Stimulated activated CD4-positive, alpha-beta T cell treated with anti-CD3 and anti-CD28 coated beads, Interleukin-4, amount 100 ng/mL, for 24 hours (primary cell): ENCODE measurements at regions not wholly inside any gene's neighbourhood (a gene's known extent, or its start where the extent isn't known, plus 50 kb on each side); places are given as distances from the start of the nearest gene placed in this dataset.

Experiments used
- DNase-seq: peaks from one replicate; pipeline ENCODE4 v3.0.0-alpha.2; 2020

DNA sequence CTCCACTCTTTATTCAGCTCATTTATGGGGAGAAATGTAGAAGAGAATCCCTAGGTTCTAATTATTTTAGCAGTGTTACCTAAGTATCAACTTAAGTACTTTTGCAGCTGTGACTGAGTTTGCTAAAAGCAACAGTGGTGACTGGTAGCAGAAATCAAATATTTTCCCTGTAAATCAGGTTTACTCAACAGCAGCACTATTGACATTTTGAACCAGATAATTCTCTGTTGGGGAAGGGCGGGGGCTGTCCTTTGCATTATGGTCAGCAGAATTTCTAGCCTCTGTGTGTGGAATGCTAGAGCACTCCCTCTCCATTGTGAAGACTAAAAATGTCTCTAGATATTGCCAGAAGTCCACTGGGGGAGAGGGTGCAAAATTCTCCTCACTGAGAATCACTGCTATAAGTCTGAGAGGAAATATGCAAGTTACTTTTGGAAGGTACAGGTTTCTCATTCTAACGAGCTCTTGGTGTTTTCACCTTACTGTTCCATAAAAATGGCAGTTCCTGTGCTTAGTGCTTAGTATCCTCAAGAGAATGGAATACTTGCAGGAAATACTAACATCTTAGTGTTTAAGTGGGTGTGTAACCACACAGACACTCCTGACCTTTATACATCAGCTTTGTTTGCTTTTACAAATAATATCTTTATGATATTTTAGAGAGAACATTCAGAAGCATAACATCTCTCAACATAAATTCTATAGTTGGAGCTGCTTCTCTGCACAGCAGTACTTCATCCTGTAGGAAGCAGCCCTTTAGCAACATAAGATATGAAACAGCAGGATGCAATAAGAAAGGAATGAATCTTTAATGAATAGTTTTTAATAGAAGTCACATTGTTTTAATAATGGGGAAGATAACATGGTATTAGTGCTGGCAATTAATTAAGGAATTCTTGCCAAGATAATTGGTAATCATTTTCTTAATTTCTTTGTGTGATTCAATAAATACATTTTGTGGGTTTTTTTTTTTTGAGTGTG is 246.5 kb upstream of the GOLIM4 start:
- no peak for DNase-seq

DNA sequence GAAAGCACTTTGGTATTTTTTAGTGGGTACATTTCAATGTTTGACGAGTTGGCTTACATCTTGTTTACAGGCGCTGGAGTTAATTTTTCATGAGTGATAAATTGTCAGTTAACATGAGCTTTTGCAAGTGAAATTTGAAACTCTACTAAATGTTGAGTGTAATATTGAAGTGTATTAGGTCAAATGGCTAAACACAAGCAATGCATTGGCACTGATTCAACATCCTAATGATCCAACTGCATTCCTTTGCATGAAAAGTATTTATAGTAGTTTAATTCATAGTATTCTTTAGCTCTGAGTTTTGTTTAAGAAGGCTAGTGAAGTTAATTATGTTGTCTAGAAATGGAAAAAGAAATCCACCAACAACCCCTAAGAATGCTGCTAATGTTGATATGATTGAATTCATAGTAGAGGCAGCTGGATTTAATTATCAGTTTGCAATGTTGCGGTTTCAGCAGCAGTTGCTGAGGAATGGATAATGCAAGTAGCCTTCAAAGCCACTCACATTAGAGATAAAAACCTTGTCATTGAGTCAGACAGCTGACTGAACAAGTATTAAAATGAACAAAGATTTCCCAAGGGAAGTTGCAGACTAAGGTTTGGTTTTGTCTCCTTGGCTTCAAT is 245.6 kb upstream of the GOLIM4 start:
- DNase-seq, result no peak

DNA sequence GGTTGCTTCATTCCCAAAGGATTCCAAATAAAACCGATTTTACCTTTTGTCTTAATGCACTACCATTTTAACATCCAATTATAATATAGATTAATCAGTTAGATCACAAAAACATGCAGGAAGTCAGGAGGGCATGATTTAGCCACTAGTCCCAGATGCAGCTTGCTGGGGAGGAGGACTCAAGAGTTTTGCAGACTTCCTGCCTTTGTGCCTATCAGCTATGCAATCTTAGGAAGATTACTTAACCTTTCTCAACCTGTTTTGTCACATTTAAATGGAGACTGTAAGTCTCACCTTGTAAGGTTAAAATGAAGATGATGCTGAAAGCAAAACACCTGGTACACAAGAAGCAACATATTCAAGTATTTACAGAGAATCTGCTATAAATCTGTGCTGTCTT is 242.4 kb upstream of the GOLIM4 start:
- no peak for DNase-seq

DNA sequence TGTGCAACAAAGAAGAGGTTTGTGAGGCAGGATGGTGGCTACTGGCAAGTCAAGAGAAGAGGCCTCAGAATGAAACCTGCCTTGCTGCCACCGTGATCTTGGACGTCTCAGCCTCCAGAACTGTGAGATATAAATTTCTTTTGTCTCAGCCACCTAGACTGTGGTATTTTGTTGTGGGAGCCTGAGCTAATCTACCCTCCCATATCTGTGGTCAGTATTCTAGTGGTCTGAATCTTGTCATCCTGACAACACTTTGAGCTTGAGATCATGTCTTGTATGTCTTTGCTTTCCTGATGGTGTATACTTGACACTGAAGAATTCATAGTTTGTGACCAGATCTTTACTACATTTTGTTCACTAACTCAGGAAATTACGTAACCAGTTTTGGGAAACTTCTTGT is 240.6 kb upstream of the GOLIM4 start:
- DNase-seq, result no peak

DNA sequence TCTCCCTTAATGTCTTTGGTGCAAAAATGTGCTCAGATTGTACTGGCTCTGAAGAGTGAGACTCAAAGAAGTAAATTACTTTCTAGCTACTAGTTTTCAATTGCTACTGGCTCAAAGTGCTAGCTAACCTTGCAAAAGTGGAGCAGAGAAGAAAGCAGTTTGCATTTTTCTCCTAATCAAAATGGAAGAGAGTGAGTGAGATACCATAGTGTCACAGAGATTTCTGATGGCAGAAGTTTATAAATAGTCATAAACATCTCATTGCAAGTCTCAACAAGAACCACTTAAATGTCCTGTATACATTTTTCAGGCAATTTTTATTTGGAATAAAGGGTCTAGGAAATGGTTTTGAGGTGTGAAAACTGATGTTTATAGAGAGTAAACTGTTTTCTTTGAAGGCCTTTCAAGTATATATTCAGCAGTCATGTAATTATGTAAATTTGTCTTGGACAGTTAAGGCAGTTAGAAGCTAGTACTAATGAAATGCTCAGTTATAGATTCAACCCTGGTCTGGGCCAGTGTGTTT is 237.7 kb upstream of the GOLIM4 start:
- DNase-seq, result no peak

DNA sequence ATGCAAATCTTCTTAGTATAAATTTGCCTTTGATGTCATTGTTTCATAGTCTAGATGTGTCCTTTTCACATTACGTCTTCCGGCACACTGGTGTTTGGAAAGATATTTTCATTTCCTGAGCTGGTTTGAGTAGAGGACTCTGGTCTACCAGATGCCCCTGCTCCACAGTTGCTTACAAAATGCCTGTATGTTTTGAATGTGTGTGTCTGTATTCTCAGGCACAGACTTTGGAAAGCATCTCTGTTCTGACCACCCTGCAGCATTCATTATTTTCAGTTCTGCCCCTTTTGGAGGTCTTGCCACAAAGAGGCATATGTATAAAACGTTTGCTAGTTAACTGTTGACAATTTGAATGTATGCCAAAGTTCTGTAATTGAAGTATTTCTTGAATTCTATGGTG is 236.0 kb upstream of the GOLIM4 start:
- DNase-seq, result no peak

DNA sequence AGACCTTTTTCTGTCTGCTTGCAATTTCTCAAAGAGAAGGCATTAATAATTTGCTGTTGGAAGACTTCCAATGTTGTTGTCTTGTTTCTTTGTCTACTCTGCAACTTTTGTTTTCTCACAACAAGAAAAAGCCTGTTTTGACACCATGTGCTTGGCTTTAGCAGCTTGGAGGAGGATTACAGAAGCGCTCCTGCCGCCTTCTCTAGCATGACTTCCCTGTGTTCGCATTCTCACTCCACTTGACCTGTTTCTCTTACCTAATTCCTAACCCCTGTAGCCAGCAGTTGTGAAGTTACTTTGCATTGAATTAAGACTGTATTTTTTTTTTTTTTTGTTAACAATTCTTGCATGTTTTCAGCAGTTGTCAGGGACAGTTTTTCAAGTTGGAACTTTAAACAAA is 235.3 kb upstream of the GOLIM4 start:
- DNase-seq, result no peak

DNA sequence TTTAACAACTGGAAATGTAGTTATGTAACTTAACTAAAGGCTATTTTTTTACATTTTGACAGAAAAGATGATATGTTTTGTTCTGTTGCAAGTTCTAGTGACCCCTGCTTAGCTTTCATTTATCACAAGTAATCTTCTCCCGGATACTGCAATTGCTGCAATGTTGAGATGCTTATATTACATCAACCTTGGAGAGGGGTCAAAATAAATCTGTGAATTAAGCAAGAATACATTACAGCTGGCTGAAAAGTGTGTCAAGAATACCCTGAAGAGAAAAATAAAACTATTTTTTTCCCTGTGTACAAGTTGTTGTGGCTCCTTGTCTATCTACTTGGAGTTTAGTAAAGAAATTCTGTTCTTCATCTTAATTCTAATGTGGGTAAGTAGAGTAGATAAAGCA is 232.1 kb upstream of the GOLIM4 start:
- DNase-seq, result no peak

DNA sequence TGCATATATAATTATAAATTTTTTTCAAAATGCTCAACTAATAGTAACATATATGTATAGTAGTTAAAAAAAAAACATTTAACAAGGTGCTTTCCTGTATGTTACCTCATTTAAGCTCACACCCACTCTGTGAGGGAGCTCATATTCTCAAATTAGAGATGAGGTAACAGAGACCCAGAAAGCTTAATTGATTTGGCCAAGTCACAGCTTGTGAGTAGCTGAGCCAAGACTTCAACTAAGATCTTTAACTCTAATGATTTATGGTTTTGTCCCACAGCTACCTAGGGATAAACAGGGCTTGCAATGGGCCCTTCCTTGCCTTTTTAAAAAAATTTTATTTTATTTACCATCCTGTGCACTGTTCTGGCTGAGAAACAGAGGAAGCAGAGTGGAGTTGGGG is 230.0 kb upstream of the GOLIM4 start:
- no peak for DNase-seq

DNA sequence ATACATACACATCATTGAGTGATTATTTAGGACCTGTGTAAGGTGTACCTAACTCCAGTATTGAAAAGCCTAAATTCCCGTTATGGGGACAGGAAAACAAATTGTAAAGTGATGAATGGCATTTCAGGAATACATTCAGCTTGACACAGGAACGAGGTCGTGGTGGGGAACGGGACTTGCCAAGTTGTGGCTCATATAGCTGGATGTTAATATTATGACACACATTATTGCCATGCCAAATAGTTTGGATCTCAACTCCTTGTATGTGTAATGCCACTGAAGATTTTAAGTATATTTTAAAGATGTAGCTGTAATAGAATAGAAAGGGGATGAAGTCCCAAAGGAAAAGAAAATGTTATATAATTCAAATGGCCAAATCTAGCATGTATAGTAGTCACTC is 227.2 kb upstream of the GOLIM4 start:
- DNase-seq, result no peak

DNA sequence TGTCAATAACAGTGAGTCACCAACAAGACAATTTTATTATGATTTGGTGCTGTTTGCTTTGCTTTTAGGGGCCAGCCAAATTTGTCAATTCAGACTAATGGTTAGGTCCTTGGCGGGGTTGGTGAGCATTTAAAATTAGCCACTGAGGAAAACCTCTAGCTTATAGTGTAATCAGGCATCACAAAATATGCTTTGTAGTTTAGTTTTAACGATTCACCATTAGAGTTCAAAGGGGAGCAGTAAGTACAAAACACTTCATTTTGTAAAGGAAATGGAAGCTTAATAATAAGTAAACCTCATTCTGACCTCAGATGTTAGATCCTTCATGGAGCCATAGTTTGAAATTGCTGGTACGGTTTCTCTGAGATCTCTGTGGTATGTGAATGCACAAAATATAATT is 218.4 kb upstream of the GOLIM4 start:
- no peak for DNase-seq

DNA sequence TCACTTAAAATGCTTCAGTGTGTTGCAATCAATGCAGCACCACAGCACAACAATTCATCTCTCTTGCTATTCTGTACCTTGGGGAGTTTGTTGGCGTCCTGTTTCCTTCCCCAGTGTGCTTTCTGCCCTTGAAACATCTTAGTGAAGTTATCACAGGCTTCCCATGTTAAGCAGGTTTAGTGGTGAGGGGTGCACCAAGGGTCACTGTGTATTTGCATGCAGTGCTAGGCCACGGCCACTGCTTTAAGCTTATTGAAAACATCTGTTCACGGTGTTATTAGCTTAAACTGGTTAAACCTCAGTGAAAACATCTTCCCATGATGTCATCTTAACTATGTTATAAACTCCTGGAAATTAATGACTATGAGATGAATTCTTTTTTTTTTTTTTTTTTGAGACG is 217.3 kb upstream of the GOLIM4 start:
- DNase-seq, result no peak

DNA sequence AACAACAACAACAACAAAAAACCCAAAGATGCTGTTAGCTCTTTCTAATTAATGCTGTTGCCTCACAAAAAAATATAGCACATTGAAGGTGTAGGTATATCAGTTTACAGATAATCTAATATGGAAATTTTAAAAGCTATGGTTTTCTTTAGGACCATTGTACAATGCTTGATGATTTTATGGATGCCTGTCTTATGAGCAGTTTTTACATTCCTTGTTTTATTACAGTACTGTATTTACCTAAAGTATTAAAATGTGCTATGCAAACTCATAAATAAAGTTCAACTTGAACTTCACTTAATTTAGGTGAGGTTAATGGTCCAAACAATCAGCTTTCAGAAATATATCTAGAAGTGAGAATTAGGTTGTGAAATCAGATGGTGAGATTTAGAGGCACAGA is 212.2 kb upstream of the GOLIM4 start:
- DNase-seq, result no peak

DNA sequence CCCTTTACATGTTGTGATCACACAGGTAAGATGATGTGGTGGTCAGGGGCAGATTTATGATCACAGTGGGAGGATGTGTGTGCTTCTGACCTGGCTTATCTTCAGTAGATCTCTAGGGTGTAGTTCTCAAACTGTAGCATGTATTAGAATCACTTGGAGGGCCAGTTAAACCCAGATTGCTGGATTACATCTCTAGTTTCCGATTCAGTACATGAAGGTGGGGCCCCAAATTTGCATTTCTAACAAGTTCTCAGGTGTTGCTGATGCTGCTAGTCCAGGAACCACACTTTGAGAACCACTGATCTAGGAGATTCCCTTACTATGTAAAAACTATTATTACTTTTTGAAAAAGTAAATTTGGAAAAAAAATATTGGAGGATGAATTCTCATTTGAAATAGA is 199.3 kb upstream of the GOLIM4 start:
- no peak for DNase-seq

DNA sequence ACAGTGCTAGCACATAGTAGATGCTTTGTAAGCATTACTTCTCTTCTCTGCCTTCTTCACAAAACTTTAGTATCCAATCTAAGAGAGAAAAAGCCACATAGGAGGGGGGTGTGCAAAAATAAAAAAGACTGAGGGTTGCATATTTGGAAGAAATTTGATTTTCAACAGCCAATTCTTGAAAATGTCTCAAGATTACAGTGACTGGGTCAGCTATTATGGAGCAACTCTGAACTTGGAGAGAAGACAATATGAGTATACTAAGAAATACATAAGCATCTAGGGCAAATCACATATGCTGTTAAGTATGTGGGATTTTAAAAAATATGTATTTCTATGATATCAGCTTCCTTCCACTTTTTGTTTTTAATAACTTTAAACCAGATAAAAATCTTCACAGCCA is 196.6 kb upstream of the GOLIM4 start:
- no peak for DNase-seq

DNA sequence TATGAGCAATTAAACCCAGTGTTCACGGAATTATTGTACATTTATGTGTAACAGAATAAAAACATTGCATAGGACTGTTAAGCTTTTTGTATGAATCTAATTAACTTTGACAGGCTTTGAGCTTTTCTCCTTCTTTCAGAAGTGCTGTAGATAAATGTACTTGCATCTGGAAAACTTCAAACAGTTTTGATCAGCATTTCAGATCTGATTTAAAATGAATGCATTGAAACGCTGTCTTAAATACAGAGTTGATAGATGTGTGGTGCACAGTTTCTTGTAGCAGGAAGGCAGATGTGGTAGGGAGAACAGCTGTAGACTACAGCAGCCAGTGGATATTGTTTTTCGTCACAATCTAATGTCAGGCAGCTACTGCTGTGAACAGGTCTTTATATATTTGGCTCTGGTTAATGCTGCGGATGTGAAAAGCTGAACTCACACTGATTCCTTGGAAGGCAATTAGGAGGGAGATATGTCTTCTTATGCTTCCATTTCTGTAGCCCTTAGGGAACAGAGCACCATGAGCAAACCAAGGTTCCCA is 193.8 kb upstream of the GOLIM4 start:
- no peak for DNase-seq

DNA sequence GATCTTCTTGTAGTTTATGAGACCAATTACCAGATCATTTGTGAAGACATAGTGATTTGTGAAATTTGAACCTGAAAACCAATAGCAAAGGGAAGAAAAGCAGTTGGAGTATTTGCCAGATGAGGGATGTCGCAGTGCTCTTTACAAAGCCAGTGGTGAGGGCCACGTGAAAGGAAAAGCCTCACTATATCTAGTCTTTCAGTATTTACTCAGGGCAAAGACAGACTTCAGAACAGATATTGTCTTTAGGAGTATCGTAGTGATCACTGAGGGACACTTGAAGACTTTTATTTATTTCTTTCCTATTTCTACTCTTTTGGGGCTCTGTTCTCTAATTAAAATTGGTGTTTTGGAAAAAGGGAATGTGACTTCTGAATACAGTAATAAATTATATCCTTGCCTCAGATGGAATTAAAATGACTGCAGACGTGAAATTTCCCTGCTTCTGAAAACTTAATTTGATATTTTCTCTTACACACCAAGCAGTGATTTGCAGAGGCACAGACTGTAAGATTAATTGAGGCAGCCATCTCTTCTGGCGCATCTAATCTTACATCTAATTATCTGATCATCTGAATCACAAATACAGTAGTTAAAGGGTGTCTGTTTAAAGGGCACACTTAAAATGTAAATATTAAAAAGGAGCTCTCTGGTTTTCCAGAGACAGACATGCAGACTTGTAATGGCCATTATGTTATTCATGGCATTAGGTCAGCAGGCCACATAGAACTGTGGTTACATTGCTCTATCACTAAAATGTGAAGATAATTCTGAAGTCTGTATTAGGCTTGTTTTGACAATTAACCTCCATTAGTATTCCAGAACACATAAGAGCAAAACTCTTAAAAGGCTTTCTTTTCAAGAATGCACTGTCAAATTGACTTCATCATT is 193.0 kb upstream of the GOLIM4 start:
- DNase-seq, result no peak

DNA sequence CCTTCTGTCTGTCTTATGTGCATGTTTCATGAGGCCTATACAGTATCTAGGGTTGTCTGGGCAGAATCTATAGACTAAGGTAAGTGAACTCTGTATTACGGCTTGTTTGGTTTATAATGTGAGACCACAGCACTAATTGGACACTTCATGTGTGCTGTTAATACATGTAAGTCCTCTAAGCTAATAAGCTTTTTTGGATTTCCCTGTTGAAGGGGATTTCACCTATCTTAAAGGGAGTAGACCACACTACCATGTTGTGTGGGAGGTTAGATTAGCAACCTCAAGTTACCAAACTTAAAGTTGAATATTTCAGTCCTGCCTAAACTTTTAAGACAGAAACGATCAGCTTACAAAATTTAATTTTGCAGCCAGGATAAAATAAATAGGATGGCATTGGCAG is 189.8 kb upstream of the GOLIM4 start:
- no peak for DNase-seq

DNA sequence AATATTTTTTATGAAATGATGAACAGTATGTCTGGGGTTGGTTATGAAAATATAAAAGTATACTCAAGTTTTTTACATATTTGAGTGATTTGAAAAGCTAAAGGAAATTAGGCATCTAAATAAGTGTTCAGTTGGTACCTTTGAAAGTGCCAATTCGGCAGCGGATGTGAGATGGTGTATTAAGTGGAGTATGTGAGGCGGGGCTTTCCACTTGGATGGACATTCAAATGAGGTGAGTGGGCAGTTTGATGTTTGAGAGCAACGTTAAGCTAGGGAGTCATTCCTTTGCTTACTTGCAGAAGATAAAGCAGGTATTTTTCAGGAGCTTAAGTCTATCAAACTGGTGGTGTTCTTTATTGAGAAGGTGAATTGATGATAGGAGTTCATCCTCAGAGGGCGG is 189.0 kb upstream of the GOLIM4 start:
- no peak for DNase-seq

DNA sequence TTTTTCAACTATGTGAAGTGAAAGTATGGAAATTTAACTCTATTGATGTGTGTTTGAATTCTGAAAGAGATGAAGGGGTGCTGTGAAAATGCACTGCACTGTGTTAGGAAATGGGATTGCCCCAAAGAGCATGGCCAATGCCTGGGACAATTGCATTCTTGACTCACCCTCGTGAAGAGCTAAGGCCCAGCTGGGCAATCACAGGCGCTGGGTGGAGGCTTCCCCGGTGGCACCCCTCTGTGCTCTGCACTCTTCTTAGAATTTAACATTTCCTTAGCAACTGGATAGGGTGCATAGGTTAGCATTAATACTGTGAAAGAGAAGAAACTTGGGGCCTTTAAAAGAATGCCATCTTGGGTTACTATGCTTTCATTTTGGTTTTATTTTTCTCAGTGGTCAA is 179.9 kb upstream of the GOLIM4 start:
- DNase-seq, result no peak

DNA sequence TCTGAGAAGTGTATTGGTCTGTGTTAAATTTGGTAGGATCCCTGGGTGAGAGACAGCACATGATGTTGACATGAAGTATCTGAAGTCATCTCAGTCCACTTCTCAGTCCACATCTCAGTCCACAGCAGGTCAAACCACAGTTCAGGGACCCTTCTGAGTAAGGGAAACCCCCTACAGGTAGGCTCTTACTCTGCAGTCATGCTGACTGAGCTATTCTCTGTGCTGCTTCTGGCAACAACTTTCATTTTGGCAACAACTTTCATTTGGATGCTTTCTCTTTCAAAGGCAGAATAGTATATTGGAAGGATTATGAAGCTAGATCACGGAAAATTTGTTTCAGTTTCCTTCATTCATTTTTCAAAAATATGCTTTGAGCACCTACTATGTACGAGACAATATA is 178.2 kb upstream of the GOLIM4 start:
- DNase-seq, result no peak

DNA sequence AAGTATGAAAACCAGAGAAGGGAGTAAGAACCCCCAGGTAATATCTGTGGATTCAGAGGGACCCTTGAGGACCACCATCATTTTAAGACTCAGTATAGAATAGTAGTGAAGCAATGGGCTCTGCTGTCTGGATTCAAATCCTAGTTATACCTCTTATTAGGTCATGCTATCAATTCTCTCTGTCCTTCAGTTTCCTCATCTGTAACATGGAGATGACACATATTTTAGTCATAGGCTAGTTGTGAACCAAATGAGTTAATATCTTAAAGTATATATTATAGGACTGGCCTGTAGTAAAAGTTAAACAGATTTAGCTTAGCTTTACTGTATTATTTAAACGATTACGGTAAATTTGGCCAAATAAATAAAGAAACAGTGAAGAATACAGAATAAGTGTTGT is 177.3 kb upstream of the GOLIM4 start:
- DNase-seq, result no peak
